ENCODE measurements at regions not wholly inside any gene's neighbourhood (a gene's known extent, or its start where the extent isn't known, plus 50 kb on each side); places are given as distances from the start of the nearest gene placed in this dataset.
A peak's percentile ranks its signal among the peaks of the same experiment; 100 is the strongest.

DNA sequence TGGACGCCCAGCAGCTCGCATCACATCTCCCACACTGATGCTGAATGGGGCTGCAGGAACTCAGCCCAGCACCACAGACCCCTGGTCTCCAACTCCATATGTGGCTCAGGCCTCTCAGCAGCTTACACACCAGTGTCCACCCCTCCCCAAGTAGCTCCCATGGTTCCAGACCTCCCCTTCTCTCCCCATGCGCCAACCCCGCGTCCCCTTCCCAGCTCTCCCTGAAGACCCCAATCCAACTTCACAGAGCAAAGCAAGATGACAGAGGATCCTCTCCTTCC, 188.9 kb downstream of the SH3BP4 start:
- no peak for DNase-seq

DNA sequence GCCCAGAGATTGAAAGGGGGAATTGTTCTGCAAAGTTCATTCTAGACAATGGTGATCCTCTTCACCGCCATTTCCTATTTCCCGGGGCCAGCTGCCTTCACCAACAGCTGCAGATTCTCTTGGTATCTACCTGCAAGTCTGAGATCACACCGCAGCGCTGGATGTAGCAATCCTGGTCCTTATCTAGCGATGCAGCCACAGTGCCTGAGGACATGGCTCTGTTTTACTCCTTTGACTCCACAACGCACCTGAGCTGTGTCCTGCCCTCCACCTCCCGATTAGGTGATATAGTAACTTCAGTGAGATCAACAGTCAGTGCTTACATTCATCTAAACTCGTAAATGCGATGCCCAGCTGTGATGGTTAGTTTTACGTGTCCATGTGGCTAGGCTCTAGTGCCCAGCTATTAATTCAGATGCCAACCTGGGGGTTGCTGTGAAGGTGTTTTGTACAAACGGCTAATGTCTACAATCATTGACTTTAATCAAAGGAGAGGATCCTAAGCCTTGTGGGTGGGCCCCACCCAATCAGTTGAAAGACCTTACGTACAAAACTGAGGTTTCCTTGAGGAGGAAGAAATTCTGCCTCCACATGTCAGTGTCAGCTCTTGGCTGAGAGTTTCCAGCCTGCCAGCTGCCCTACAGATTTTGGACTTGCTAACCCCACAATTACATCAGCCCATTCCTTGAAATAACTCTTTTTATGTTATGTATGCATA, 189.8 kb downstream of the SH3BP4 start:
- no peak for DNase-seq

DNA sequence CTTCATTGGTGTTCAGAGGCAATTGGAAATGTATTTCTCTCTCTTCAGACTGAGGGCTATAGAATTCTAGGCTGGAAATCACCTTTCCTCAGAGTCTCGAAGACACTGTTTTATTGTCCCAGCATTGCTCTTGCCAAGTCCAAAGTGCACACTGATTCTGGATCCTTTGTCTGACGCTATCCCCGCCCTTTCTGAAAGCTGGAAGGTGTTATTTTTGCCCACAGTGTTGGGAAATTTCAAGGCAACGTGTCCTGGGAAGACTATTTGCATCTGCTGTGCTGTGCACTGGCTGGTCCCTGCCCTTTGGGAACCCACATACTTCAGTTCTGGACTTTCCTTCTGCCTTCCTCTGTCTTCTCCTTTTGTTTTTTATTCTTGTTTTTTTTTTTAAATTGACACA, 190.8 kb downstream of the SH3BP4 start:
- DNase-seq: no peak

GRCh38 chr2:235143789-235144188, 192.0 kb downstream of the SH3BP4 start:
- no peak for DNase-seq

DNA sequence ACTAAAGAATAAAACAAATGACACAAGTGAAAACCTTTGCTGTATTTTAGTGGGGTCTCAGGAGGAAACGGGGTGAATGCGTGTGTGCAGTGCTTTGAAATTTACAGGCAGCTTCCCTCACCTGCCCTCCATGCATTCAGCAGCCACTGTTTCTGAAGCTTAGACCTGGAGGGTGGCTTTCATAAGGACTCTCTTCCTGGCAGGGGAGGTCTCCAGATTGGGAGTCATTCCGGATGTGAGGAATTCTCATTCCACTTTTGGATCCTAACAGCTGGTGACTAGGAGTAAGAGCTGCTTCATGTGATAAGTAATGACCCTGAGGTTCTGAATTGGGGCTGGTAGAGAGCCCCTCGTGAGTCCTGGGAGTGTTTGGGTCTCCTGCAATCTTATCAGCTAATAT, 192.5 kb downstream of the SH3BP4 start:
- no peak for DNase-seq

GRCh38 chr2:235146206-235146605, 194.4 kb downstream of the SH3BP4 start:
- DNase-seq: no peak

DNA sequence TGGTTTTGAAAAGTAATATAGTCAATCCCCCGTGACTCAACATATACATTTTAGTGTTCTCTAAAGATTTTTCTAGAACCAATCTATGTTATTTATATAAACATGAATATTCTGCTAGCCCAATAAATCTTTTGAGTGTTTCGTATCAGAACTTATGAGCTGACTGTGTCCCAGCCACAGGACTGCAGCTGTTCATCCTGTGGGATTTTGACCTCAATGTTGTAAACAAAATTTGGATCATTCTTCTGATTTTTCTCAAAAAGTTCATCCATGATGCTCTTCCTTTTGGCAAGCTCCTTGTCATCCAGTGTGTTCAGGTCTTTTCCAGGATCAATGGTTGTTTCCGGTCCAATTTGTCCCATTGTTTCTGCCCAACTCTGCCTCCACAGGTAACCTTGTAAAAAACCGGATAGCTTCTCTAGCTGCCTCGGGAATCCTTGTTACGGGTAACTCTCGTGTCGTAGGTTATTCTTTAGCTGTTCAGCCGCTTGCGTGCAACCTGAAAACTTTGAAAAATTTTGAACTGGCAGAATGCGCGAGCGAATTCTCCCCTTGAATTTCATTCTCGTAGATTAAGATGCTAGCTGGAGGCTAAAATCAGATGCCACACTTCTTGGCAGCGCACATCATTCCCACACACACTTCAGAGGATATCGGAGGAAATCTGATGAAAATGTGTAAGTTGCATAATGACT, 195.2 kb downstream of the SH3BP4 start:
- DNase-seq: no peak

DNA sequence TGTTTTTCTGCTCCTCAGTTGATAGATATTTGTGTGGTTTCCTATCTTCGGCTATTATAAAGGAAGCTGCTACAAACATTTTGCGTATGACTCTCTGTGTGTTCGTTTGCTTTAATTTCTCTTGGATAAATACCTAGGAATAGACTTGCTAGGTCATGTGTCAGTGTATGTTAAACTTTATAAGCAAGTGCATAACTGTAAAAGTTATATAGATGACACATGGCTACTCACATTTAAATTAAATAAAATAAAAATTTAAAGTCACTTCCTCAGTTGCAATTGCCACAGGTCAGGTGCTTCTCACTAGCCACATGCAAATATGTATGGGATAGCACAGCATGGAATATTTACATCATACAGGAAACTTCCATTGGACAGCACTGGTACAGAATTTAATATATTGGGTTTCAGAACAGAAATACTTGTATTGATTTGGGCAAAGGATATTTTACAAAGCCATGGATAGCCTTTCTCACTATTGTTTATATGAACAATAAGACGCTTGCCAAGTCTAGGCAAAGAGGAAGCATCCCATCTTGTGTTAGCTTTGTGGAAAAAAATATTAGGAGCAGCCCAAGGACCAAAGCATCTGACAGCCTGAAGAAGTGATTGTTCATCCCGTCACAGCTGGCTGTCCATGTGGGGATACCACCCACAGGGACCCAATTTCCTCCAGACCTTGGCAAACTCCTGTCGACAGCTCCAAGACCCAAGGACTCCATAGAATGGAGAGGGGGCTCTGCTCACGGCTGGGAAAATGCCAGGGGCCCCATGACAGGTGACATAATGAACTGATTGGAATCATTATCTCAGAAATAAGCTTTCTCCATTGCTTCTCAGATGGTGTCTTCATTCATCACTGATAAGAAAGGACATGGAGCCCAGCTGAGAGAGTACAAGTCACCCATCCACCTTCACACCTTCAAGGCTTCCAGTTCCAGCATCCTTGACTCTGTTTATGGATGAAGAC, 196.7 kb downstream of the SH3BP4 start:
- DNase-seq: no peak

GRCh38 chr2:235149240-235149659, 197.4 kb downstream of the SH3BP4 start:
- peak in 33 of 58 donors; percentile 10 to 87 (median 51) for DNase-seq

- no peak for DNase-seq
Measured at GRCh38 chr2:235149736-235150135, 197.9 kb downstream of the SH3BP4 start.

DNA sequence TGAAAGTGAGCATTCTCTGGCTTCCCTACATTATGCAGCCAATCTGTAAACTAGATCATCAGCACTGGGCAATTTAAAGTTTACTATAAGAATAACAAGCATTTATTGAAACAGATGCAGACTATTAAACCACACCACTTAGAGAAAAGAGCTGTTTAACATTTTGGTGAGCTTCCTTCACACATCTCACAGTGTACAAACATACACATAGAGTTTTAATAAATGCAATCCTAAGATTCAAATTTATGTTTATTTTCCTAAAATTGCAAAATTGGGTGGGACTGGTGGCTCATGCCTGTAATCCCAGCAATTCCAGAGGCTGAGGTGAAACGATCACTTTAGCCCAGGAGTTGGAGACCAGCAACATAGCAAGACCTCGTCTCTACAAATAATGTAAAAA, 199.3 kb downstream of the SH3BP4 start:
- DNase-seq: no peak

- DNase-seq: no peak
Measured at GRCh38 chr2:235155163-235155562, 203.3 kb downstream of the SH3BP4 start.

DNA sequence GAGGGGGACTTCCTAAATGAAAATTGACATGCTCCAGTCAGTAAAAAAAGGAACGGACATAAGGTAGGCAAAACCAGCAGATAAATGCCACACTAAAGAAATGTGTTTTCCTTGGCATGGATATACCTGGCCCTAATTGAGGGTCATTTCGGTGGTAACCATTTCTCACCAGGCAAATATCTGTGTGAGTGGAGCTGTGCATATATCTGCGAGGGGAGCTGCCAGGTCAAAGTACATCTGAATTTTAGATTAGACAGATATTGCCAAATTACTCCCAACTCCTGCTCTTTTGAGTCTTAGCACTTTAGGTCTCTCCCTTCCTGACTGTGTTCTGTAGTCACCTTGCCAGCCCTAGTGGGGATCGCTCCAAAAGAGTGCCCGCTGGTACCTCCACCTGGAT, 204.2 kb downstream of the SH3BP4 start:
- DNase-seq: no peak

DNA sequence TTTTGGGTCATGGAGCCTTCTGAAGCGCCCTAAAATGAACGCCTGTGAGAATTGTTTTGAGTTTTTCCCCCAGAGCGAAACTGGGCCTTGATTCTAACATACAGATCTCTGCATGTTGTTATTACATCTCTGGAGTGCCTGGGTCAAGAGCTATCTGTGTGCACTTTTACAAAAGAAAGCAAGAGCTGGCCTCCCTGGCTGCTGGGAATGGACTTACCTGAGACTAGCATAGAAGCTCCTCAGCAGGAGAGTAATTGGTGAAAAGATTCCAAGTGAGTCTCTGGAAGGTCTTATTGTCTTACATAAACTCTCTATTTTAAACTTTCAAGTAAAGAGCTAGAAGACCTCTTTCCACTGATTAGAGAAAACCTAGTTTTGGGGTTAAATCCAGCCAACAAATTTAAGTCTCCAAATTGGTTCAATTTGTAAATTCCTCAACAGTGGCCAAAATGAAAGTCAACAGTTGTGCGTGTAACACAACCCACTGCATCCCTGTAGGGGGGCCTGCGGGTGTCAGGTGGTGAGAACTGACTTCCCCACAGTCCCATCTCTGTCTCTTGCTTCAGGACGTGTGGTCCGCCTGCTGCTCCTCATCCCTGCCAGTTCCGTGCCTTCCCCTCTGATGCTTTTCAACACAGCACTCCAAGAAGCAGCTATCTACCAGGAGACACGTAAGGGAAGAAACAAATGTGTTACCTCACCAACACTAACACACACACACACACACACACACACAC, 206.1 kb downstream of the SH3BP4 start:
- DNase-seq: no peak

DNA sequence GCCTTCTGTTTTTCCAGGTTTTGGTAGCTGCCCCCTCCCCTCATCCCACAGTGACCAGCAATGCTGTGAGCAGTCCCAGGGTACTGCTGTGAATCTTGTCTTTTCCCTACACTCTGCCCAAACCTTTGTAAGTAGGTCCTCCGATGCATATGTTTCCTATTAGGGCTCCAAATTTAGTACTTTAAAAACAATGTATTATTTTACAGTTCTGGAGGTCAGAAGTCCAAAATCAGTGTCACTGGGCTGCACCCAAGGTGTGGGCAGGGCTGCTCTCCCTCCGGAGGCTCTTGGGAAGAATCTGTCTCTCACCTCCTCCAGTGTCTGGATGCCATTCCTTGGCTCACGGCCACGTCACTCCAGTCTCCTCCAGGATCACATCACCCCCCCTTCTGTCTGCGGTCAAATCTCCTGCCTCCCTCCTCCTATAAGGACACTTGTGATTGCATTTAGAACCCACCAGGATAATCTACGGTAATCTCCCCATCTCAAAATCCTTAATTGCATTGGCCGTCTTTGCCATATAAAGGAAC, 208.5 kb downstream of the SH3BP4 start:
- DNase-seq: no peak

GRCh38 chr2:235161565-235161964, 209.7 kb downstream of the SH3BP4 start:
- DNase-seq: no peak

DNA sequence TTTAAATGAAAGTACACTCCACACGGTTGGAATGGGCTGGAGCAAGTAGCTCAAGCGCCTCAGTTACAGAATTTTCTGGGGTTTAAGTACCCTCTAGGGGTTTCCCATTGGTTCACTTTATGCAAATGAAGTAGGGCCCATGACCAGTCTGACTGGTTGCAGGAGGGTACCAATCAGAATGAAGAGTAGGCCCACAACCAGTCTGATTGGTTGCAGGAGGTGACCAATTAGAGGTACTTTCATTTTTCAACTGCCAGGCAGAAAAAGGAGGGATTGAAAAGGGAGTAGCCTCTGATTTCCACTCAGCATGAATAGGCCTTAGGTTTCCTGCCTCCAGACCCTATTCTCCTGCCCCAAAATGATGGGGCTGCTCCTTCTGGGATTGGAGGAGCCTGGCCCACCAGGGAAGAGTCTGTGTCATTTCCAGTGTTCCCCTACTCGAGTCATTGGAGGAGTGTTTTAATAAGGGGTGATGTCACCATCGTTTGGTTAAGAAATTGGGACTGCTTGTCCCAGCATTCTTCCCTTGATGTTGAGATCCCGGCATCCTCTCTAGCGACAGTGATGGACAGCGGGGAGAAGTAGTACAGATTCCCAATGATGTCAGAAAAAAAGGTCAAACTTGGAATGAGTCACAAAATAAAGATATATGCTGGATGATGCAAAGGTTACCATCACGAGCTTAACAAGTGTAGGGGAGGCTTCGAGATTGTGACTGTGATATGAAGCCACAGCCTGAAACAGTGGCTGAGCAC, 210.4 kb downstream of the SH3BP4 start:
- DNase-seq: no peak

GRCh38 chr2:235162837-235163197, 211.0 kb downstream of the SH3BP4 start:
- DNase-seq: peak in 2 of 58 donors; percentile 12 to 22

DNA sequence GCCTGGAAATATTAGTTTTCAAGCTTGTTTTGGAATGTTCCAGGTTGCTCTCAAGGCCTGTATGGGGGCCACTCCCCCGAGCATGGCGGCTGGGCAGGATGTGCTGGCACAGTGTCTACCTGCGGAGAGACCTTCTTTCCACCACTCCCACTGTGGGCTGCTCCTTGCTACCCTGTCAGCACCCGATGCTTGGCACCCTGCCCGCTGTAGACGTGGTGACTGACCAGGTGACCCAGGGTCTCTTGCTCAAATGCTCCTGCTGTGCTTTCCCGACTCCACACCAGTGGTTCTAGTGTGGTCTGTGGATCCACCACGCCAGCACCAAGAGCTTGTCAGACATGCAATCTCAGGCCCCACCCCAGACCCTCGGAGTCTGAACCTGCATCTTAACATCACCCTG, 213.3 kb downstream of the SH3BP4 start:
- peak in 1 of 58 donors; percentile 25 for DNase-seq

DNA sequence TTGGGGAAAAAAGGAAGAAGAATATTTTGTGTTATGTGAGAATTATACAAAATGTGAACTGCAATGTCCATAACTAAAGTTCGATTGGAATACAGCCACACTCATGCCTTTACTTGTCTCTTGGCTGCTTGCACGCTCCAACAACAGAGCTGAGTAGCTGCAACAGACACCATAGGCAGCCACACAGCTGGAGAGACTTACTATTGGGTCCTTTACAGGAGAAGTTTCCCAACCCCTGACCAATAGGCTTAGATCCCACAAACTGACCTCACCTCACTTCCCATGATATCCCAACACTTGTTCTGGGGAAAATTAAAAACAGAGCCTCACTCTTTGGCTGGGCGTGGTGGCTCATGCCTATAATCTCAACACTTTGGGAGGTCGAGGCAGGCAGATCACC, 213.8 kb downstream of the SH3BP4 start:
- no peak for DNase-seq

Data from anterior cingulate cortex (tissue), 58 donors.